HG02870 (cell line): ENCODE measurements at regions not wholly inside any gene's neighbourhood (a gene's known extent, or its start where the extent isn't known, plus 50 kb on each side); places are given as distances from the start of the nearest gene placed in this dataset.

Experiments used
- ATAC-seq: cut with Tn5 transposase; IDR thresholded peaks from one replicate; pipeline ENCODE4 v1.9.1; 2021; ENCODE audit warnings: mild to moderate bottlenecking, moderate library complexity; ENCODE audit not compliant: unreplicated experiment

DNA sequence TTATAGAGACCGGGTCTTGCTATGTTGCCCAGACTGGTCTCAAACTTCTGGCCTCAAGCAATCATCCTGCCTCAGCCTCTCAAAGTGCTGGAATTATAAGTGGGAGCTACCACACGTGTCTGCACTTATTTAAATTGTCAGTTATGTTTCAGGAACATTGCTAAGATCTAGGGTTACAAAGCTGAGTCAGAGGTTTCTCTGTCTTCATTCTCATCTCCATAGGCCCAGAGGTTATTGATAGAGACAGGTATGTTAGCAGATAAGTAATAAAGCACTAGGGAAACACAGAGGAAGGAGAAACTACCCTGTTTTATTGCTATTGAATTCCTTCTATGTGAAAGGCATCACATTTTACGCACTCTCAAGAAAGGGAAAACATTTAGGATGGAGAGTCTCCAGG is 214.1 kb downstream of the REEP3 start:
- no peak for ATAC-seq

- no peak for ATAC-seq
These were observed 217.2 kb downstream of the REEP3 start for GRCh38 chr10:63738410-63738809.

- no peak for ATAC-seq
These were observed 223.1 kb downstream of the REEP3 start for GRCh38 chr10:63744060-63744941.

- ATAC-seq, result no peak
These were observed 228.7 kb downstream of the REEP3 start for GRCh38 chr10:63749915-63750314.

DNA sequence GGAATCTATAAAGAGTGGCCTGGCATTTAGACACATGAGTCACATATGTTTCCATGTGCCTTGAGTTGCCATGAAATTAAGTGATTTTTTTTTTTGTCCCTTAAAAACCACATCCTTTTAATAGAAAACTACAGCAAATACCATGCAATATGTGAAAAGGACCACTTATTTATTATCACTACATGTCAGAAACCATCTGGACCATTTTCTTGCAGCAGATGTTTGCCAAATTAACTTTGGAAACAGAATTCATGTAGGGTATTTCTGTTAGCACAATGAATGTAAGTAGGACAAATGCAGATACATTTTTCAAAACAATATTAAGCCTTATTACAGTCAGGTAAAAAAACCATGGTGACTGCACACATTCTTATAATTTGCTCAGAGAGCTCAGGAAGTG is 230.6 kb downstream of the REEP3 start:
- no peak for ATAC-seq

DNA sequence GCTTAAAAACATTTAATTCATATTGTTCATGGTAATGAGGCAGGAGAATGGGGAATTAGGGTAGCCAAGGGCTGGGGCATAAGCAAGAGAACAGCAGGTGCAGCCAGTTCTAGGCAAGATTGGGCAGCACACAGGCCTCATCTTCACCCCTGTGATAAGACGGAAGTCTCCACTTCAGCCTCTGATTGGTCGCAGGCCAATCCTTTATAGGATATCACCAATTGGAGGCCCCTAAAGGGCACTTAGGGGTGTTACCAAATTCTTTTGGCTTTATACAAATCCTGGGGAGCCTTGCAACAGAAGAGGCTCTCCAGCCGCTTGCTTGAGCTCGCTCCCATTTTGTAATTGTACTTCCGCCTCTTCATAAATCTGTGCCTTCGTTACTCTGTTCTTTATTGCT is 231.1 kb downstream of the REEP3 start:
- no peak for ATAC-seq

DNA sequence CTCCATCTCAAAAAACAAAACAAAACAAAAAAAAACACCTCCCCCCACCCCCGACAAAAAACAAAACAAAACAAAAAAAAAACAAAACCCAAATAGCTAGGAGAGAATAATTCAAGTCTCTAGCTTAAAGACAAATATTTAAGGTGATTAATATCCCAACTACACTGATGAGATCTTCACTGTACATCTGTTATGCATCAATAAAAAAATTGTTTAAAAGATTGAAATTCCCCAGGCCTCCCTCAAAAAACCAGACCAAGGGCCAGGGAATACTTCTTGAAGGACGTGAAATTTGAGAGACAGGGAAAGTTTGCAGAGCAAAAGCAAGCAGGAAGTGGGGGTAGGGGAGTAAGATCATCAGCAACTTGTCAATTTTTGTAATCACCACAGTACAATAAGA is 232.6 kb downstream of the REEP3 start:
- ATAC-seq, result no peak

DNA sequence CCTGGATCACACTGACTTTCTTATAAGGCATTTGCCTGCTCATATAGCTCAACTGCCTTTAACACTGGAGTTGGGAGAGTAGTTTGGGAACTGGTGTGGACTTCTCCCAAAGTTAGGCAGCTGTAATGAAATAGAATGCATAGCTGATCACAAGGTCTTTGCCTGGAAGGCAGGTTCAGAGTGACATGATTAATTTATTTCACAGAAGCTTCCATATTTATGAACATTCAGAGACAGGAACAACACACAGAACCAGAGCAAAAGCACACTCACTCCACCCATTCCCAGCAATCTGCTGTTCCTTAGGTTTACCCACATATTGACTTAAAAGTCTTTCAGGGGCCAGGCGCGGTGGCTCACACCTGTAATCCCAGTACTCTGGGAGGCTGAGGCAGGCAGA is 234.2 kb downstream of the REEP3 start:
- no peak for ATAC-seq

DNA sequence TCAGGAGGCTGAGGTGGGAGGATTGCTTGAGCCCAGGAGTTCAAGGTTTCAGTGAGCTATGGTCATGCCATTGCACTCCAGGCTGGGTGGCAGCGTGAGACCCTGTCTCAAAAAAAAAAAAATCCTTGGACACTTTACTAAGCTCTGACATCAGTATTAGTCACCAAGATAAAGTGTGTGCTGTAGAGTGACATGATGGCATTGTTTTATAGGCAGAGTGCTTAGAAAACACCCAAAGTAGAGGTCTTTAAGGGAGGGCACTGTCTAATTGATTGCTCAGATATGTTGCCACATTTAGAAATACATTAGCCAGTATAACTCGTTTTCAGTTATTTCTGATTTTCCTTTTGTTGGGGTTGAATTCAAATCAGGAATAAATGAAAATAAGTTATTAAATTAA is 235.9 kb downstream of the REEP3 start:
- no peak for ATAC-seq

- ATAC-seq, result no peak
These were observed 236.9 kb downstream of the REEP3 start for GRCh38 chr10:63758080-63758479.

GRCh38 chr10:63759335-63759734 is 238.1 kb downstream of the REEP3 start:
- ATAC-seq, result no peak

GRCh38 chr10:63760034-63760707 is 239.0 kb downstream of the REEP3 start:
- ATAC-seq, result no peak

GRCh38 chr10:63760708-63761047 is 239.5 kb downstream of the REEP3 start:
- no peak for ATAC-seq

GRCh38 chr10:63761243-63761642 is 240.0 kb downstream of the REEP3 start:
- no peak for ATAC-seq

- ATAC-seq, result no peak
These were observed 242.5 kb downstream of the REEP3 start for GRCh38 chr10:63763744-63764143.

DNA sequence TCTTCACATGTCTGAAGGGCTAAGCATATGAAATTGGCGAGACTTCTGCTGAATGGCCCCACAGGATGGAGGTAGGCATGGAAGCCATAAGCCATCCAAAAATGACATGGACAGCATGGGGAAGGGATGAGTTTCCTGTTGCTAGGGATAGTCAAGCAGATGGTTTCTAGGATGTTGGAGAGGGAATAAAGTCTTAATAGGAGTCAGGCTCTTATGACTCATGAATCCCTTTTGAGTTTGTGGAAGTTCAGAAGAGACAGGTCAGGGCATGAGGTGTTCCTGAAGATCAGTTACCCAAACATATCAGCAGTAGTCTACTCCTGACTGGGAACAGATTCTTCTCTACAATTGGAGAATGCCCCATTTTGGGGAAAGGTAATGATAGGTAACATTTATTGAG is 243.9 kb downstream of the REEP3 start:
- no peak for ATAC-seq

GRCh38 chr10:63766745-63767137 is 245.5 kb downstream of the REEP3 start:
- ATAC-seq, result no peak

- no peak for ATAC-seq
These were observed 246.1 kb downstream of the REEP3 start for GRCh38 chr10:63767138-63767801.

- no peak for ATAC-seq
These were observed 248.2 kb downstream of the REEP3 start for GRCh38 chr10:63769367-63769766.

DNA sequence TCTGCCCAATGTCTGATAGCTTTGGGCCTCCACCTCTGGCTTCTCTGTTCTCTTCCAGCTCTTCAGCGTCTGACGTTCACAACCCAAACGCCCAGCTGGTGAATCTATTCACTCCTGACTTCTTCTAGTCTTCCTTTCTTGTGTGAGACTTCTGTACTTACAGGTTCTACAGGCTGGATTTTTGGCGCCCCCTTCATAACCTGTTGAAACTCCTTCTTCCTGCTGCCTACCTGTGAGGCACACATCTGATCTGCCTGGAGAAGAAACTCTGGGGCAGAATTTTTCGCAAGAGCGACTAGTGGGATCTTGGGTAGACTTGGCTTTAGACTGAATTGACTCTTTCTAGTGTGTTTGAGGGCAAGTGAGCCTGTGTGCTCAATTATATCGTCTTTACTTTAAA is 249.3 kb downstream of the REEP3 start:
- ATAC-seq, result no peak

DNA sequence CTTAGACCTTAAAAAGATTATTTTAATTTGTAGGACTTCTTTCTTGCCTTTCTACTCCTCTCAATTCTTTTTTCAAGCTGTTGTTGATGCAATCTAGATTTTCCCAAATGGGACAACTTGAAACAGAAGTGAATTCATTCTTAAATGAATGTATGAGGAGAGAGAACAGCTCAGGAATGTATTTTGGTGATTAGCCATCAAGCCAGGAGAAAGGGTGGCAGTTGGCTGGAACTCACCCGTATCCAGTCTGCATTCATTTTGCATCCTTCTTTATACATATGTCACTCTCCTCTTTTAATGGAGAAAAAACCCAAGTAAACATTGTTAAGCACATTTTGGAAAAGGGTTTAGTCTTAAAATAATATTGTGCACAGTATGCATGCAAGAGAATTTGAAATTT is 251.3 kb downstream of the REEP3 start:
- ATAC-seq, result no peak

GRCh38 chr10:63773106-63773505 is 251.9 kb downstream of the REEP3 start:
- ATAC-seq, result no peak
